B cell (primary cell): ENCODE measurements at regions not wholly inside any gene's neighbourhood (a gene's known extent, or its start where the extent isn't known, plus 50 kb on each side); places are given as distances from the start of the nearest gene placed in this dataset.
"Not testable (repeated sequence)": the region's sequence is repeated elsewhere in the genome, so short reads cannot be mapped to it uniquely, and the experiment has no call there.

Source experiments
- ATAC-seq: fragments of 200-7000 bp; cut with Tn5 transposase; one replicate; pipeline ENCODE4 v1.10.0; 2021; ENCODE audit warnings: low read depth, mild to moderate bottlenecking, moderate number of reproducible peaks, moderate library complexity
- CTCF ChIA-PET: fragments of 350-600 bp; sonication (Branson Sonifier 250); formaldehyde crosslinking; loops from one replicate; lab custom pipeline; 2021; ENCODE audit warnings: antibody characterized with exemption, inconsistent platforms; lab: Charles Lee
- POLR2A ChIA-PET: fragments of 350-600 bp; sonication (Branson Sonifier 250); formaldehyde crosslinking; loops from one replicate; lab custom pipeline; 2021; ENCODE audit warnings: antibody characterized with exemption; lab: Charles Lee
- DNase-seq: peaks from one replicate; pipeline ENCODE4 v3.0.0; 2013
- H2AFZ ChIP-seq: 2 replicates; pipeline ENCODE4 v1.6.1; 2012; ENCODE audit warnings: mild to moderate bottlenecking, low read depth, low read length; ENCODE audit not compliant: insufficient read depth, poor library complexity, severe bottlenecking
- H3K27ac ChIP-seq, 2 donors: 1 replicate in 1 of 2; 2 replicates in 1 of 2; pipeline ENCODE4 v1.5.1; 2012 to 2013; ENCODE audit warnings: low read length in 2 of 2, mild to moderate bottlenecking in 2 of 2, moderate library complexity in 1 of 2
- H3K27me3 ChIP-seq, 4 experiments: fragments of 200-600 bp in 1 of 4; sonication (generic) in 1 of 4; replicated peaks in 1 of 4; 1 replicate in 2 of 4; 2 replicates in 2 of 4; pipeline versions ENCODE4 v1.6.1 to v1.7.0; 2013 to 2016; ENCODE audit warnings: low read length in 3 of 4, mild to moderate bottlenecking in 2 of 4, mixed read lengths in 1 of 4, moderate library complexity in 1 of 4; ENCODE audit not compliant: insufficient read depth in 4 of 4, control insufficient read depth in 3 of 4; ENCODE audit errors: control extremely low read depth in 1 of 4
- H3K36me3 ChIP-seq, 2 experiments: replicated peaks in 1 of 2; 1 replicate in 1 of 2; 2 replicates in 1 of 2; pipeline versions ENCODE4 v1.6.1 to v1.7.1; 2013; ENCODE audit warnings: low read length in 1 of 2; ENCODE audit not compliant: insufficient read depth in 2 of 2, control insufficient read depth in 1 of 2; ENCODE audit errors: control extremely low read depth in 1 of 2, extremely low read depth in 1 of 2
- H3K4me1 ChIP-seq, 2 donors: fragments of 200-600 bp in 1 of 2; sonication (generic) in 1 of 2; 1 replicate in 1 of 2; 2 replicates in 1 of 2; pipeline versions ENCODE4 v1.5.1 to v1.6.1; 2013 to 2017; ENCODE audit warnings: low read length in 2 of 2; ENCODE audit not compliant: control insufficient read depth in 2 of 2, insufficient read depth in 2 of 2
- H3K4me2 ChIP-seq: replicated peaks from 2 replicates; pipeline ENCODE3; 2012; ENCODE audit warnings: mild to moderate bottlenecking, low read depth, low read length; ENCODE audit not compliant: poor library complexity, severe bottlenecking
- H3K4me3 ChIP-seq, 5 experiments: fragments of 200-600 bp in 1 of 5; sonication (generic) in 1 of 5; 1 replicate in 3 of 5; 2 replicates in 2 of 5; pipeline versions ENCODE4 v1.5.1 to v1.7.0; 2011 to 2016; ENCODE audit warnings: low read length in 4 of 5, mild to moderate bottlenecking in 4 of 5, low read depth in 2 of 5, control low read depth in 1 of 5, moderate library complexity in 1 of 5; ENCODE audit not compliant: insufficient read depth in 1 of 5; ENCODE audit errors: control extremely low read depth in 1 of 5, extremely low read depth in 1 of 5
- H3K79me2 ChIP-seq: fragments of 200-600 bp; sonication (generic); one replicate; pipeline ENCODE4 v1.6.0; 2016; ENCODE audit warnings: low read length; ENCODE audit not compliant: control insufficient read depth, insufficient read depth
- H3K9ac ChIP-seq: fragments of 200-600 bp; sonication (generic); 2 replicates; pipeline ENCODE4 v1.6.1; 2017; ENCODE audit warnings: mild to moderate bottlenecking, low read length, moderate library complexity
- H3K9me3 ChIP-seq, 3 donors: one replicate each; pipeline versions ENCODE4 v1.6.1 to v1.7.1; 2013; ENCODE audit warnings: low read length in 2 of 3; ENCODE audit not compliant: control insufficient read depth in 2 of 3, insufficient read depth in 1 of 3; ENCODE audit errors: control extremely low read depth in 1 of 3
- H4K20me1 ChIP-seq: 2 replicates; pipeline ENCODE4 v1.6.0; 2012; ENCODE audit warnings: mild to moderate bottlenecking, low read length; ENCODE audit not compliant: insufficient read depth, control insufficient read depth, poor library complexity, severe bottlenecking
- H3K27ac Mint-ChIP-seq: one replicate; pipeline ENCODE4 v1.8.0; 2021; ENCODE audit warnings: mixed read lengths
- H3K27me3 Mint-ChIP-seq: one replicate; pipeline ENCODE4 v1.8.0; 2021; ENCODE audit warnings: mixed read lengths
- H3K4me1 Mint-ChIP-seq: one replicate; pipeline ENCODE4 v1.8.0; 2021; ENCODE audit warnings: mixed read lengths
- H3K4me3 Mint-ChIP-seq: one replicate; pipeline ENCODE4 v1.8.0; 2021; ENCODE audit warnings: mixed read lengths
- H3K9me3 Mint-ChIP-seq: one replicate; pipeline ENCODE4 v1.8.0; 2022; ENCODE audit warnings: mixed read lengths; ENCODE audit not compliant: insufficient read depth
- WGBS: methylation state at CpG from one replicate; pipeline ENCODE4 v1.1.5; 2013; ENCODE audit warnings: missing lambda C conversion rate; ENCODE audit not compliant: insufficient coverage; 5-methylcytosine and 5-hydroxymethylcytosine counted together
- intact Hi-C: fragments of 100-400 bp; cut with micrococcal nuclease; formaldehyde crosslinking; loops from one replicate; pipeline ENCODE4 v1.10.0; 2022

GRCh38 chr1:91207691-91208090 is 185.9 kb upstream of the ZNF644 start:
- WGBS = 94% methylated on average over 4 of the region's 7 CpGs
- DNase-seq, intact Hi-C loops, H3K9ac ChIP-seq, CTCF ChIA-PET, ATAC-seq, H3K79me2 ChIP-seq, H3K27me3 ChIP-seq, H3K36me3 ChIP-seq, H3K27ac ChIP-seq, H3K27ac Mint-ChIP-seq, H3K4me1 ChIP-seq, H3K4me2 ChIP-seq, POLR2A ChIA-PET, H3K9me3 ChIP-seq, H4K20me1 ChIP-seq, H3K4me1 Mint-ChIP-seq, H2AFZ ChIP-seq, H3K4me3 ChIP-seq, H3K4me3 Mint-ChIP-seq, H3K9me3 Mint-ChIP-seq: not testable (repeated sequence)
- H3K27me3 Mint-ChIP-seq = peaks cover 19% of the 10 kb centered on the region

- POLR2A ChIA-PET, H3K4me2 ChIP-seq, H3K9ac ChIP-seq, H3K4me3 ChIP-seq, H3K4me1 Mint-ChIP-seq, H3K9me3 ChIP-seq, H3K27ac Mint-ChIP-seq, H2AFZ ChIP-seq, H3K27ac ChIP-seq, H3K36me3 ChIP-seq, H3K79me2 ChIP-seq, DNase-seq, ATAC-seq, intact Hi-C loops, H3K4me3 Mint-ChIP-seq, H3K9me3 Mint-ChIP-seq, H3K27me3 ChIP-seq, H3K4me1 ChIP-seq, H4K20me1 ChIP-seq: not testable (repeated sequence)
- peaks cover 27% of the 10 kb centered on the region for H3K27me3 Mint-ChIP-seq
- CTCF ChIA-PET = interaction anchor here (0.7 kb wide), 1 partner anchor 39 kb away, joined by 3 read pairs; no protein-coding TSS in a partner anchor
- WGBS = 100% methylated on average over 4 of the region's 9 CpGs
These were observed 182.3 kb upstream of the ZNF644 start for GRCh38 chr1:91204150-91204549.
